NCI-H146 treated with DMSO at 0.1 percent for 48 hours (cell line): ENCODE measurements at regions not wholly inside any gene's neighbourhood (a gene's known extent, or its start where the extent isn't known, plus 50 kb on each side); places are given as distances from the start of the nearest gene placed in this dataset.
A peak's percentile ranks its signal among the peaks of the same experiment; 100 is the strongest.
"Not testable (repeated sequence)": the region's sequence is repeated elsewhere in the genome, so short reads cannot be mapped to it uniquely, and the experiment has no call there.

Experiments
- DNase-seq: peaks from one replicate; lab custom pipeline; 2025; ENCODE audit not compliant: unreplicated experiment; lab: John Stamatoyannopoulos, UW

DNA sequence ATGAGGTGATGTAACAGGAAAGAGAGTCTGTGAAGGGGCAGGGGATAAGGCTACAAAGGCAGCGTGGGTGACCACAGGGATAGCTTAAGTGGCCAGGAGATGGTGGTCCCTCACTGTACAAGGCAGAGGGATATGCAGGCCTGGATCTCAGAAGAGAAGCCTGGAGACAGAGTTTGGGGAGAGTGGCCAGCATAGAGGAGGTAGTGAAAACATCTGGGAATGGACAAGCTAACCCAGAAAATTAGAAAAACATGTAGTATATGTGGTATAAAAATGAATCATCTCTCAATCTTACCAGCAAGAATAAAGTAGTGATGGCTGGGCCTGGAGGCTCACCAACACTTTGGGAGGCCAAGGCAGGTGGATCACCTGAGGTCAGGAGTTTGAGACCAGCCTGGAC is 349.2 kb upstream of the KLF4 start:
- no peak for DNase-seq

DNA sequence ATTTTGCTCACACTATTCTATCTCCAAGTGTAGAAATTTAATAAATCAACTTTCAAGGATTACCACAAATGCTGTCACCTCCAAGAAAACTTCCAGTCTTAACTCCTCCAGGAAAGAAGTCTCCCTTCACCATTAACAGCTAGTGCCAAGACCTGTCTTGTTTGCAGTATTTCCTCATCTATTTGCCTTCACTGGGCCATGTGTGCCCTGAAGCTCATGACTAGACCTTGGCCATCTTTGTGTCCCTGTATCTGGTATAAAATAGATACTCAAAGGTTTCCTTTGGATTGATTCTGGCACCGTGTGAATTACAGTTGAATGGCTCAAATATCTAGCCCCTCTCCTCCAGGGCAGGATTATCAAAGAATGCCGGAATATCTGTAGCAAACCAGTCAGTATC is 346.7 kb upstream of the KLF4 start:
- DNase-seq: no peak

DNA sequence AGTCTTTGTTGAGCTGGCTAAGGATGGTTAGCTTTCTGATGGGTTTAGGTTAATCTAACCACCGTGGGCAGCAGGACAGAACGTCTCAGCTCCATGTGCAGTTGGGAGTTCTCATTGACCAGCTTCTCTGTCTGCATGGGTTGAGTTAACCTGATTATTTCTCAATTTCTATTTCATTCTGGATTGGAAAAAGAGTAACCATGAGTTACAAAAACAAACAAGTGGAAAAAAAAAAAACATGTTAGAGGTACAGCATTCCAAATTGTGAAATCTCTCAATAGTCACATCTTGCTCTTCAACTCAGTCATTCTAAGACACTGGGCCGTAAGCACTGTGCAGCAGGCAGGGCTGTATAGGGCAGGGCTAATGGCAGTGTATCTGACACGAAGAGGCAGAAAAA is 343.7 kb upstream of the KLF4 start:
- DNase-seq: no peak

DNA sequence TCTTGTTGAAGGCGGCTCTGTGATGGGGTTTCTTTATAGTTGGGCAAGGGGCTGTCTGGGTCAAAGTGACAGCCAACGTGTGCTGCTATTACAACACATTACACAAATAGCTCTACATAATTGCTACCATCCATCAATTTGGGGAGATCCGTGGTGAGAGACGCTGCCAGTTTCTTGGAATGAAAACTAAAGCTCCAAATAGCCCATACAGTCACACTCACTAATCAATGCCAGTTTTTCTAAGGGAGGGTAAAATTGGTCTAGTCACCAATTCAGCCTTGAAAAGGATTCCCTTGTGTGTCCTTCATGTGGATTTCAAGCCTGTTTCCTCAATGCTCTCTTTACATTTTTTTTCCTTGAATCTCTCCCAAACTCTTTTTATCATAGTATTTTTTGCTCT is 343.3 kb upstream of the KLF4 start:
- no peak for DNase-seq

DNA sequence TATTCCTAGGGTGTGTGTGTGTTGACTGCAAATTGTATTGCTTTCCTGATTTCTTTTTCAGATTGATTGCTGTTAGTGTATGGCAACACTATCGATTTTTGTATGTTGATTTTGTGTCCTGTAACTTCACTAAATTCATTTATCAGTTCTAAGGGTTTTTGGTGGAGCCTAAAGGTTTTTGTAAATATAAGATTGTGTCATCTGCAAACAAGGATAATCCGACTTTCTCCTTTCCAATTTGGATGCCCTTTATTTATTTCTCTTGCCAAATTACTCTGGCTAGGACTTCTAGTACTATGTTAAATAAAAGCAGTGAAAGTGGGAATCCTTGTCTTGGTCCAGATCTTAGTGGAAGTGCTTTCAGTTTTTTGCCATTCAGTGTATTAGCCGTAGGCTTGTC is 340.9 kb upstream of the KLF4 start:
- no peak for DNase-seq

DNA sequence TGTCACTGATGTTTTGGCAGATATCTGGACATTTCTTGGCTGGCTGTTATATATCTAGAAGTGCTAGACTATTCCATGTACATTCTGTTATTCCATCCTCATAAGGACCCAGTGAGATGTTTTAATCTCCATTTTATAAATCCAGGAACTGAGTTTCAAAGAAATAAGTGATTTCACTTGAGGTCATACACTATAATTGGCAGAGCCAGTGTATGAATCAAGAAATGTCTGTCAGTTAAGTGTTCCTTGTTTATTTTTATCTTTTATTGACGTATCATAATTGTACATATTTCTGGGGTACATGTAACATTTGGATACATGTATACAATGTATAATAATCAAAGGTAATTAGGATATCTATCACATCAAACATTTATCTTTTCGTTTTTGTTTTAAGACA is 338.3 kb upstream of the KLF4 start:
- no peak for DNase-seq

DNA sequence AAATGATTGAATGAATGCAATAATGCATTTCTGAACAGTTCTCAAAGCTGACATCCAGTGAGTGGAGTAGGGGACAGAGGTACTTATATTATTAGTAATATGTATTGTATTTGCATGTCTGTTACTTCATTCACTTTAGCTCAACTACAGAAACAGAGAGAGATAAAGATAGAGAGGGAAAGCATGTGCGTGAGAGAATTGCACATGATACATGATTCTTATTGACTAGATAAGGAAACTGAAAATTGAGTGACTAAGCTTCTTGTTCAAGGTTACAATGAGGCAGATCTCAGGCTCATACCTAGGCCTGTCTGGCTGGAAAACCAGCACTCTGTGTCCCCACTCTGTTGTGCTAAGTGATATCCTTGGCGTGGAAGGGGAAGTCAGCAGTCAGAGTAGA is 337.7 kb upstream of the KLF4 start:
- DNase-seq: no peak

DNA sequence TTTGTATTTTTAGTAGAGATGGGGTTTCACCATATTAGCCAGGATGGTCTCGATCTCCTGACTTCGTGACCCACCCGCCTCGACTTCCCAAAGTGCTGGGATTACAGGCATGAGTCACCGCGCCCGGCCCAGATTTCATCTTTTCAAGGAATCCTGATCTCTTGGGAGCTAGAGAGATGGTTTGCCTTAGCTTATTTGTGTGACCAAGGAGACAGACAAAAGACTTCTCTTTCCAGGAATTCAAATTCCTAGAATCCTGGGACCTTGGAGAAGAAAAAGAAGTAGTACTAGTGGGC is 337.1 kb upstream of the KLF4 start:
- DNase-seq: not testable (repeated sequence)

DNA sequence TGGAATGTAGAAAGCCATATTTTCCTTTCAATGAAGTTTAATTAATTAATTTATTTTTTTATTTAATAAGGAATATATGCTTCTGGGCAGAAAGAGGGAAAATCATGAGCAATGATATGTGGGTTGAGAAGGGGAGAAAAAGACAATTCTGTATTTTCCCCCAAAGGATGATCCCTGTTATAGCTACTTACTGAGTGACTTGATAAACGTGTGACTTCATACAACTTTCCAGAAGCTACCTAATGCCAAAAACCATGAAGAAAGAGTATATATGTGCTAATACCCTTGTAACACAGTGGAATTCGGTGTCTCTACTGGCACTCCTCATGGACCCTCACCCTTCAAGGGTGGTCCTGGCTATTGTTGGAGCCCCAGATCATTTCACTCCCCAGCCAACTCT is 335.0 kb upstream of the KLF4 start:
- DNase-seq: no peak

DNA sequence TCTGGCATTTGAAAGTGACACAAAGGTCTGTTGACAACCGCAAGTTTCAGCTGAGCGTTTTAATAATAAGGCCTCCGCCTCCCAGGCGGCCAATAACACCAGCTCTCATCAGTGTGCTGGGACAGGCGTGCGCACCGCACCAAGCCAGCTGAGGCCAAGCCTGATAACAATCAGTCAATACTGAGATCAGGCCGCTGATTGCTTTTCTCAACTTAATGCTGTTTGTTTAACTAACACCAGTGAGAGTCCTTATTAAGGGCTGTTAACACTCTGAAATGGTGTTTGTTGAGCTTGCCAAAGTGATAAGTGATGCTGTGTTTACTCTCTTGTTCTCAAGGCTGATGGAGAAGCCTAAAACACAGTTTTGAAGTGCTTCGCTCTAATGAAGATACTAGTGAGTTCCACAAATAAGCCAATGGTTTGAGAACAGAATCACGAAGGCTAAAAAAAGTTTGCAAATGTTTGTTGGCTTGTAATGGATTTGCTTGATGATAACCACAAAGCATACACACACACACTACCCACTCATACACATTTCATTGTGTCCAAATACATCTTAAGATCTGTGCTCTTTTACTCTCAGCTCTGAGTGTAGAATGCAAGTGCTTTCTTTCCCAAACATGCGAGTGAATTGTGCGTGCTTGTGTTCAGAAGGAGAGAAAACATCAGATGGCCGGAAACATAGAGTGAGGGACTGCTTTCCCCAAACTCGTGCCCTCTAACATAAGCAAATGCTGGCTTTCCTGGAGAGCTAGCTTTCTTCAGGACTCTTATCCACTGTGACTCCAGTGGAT is 330.4 kb upstream of the KLF4 start:
- DNase-seq: peak; percentile 58

DNA sequence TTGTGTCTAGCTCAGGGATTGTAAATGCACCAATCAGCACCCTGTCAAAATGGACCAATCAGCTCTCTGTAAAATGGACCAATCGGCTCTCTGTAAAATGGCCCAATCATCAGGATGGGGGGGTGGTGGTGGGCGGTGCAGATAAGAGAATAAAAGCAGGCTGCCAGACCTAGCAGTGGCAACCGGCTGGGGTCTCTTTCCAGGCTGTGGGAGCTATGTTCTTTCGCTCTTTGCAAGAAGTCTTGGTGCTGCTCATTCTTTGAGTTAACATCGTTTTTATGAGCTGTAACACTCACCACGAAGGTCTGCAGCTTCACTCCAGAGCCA is 328.9 kb upstream of the KLF4 start:
- DNase-seq: not testable (repeated sequence)

DNA sequence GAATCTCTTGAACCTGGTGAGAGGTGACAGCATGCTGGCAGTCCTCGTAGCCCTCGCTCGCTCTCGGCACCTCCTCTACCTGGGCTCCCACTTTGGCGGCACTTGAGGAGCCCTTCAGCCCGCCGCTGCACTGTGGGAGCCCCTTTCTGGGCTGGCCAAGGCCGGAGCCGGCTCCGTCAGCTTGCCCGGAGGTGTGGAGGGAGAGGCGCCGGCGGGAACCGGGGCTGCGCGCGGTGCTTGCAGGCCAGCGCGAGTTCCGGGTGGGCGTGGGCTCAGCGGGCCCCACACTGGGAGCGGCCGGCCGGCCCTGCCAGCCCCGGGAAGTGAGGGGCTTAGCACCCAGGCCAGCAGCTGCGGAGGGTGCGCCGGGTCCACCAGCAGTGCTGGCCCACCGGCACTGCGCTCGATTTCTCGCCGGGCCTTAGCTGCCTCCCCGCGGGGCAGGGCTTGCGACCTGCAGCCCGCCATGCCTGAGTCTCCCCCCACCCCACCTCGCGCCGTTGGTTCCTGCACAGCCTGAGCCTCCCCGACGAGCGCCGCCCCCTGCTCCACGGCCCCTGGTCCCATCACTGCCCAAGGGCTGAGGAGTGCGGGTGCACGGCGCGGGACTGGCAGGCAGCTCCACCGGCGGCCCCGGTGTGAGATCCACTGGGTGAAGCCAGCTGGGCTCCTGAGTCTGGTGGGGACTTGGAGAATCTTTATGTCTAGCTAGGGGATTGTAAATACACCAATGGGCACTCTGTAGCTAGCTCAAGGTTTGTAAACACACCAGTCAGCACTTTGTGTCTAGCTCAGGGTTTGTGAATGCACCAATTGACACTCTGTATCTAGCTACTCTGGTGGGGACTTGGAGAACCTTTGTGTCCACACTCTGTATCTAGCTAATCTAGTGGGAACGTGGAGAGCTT is 328.3 kb upstream of the KLF4 start:
- not testable (repeated sequence) for DNase-seq

DNA sequence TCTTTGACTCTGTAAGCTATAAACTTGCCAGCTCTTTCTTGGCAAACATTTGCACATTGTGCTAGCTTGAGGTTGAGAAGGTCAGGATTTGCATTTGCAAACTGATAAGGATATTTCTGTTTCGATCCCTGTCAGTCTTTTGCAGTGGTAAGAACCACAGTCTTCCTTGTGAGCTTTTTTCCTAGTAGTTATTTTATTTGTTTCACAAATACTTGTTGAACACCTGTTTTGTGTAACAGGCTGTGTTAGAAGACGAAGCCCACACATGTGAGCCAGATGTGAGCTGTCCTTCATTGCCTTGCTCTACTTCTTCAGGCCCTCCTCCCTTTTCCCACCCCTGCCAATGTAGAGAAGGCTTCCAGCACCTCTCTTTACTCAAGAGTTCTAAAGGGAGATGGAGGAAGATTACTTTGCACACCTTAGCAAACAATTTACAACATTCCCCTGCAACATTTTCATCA is 327.0 kb upstream of the KLF4 start:
- DNase-seq: no peak

DNA sequence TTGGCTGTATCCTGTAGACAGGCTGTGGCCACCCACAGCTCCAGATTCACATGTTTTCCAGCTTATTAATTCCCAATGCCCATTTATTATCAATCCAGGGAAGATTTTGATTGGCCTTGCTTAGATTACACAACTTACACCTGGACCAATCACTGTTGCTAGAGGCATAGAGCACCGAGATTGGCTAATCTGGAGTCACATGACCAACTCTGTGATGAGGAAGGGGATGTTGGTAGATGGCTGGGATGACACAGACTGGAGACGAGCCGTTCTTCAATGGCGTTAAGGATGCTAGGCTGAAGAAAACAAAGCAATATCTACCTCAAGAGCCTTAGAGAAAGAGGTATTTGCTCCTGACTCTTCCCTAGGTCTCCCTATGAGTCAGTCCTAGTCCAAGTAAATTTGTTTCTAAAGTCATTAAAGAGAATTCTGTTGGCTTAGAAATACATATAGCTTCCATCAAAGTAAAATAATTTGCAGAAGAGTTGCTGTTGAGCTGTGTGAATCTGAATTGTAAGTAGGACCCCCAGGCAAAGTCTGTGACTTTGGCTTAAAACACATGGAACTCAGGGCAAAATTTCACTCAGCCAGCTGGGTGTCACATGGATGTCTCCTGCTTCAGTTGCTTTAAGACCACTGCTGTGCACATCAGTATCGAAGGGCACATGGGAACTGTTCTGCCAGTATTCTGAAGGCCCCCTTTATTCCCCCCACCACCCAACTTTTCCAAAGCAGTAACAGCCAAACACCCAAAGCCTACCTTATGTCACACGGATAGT is 326.4 kb upstream of the KLF4 start:
- DNase-seq: no peak

DNA sequence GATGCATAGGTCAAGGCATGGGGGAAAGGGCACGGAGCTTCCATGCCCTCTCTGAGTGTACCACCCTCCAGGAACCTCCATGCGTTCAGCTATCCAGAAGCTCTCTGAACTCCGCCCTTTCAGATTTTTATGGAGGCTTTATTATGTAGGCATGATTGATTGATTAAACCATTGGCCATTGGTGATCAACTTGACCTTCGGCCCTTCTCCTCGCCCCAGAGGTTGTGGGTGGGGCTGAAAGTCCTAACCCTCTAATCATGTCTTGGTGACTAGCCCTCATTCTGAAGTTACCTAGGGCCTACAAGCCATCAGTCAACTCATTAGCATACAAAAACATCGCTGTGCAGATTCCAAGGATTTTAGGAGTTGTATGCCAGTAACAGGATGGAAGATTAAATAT is 323.7 kb upstream of the KLF4 start:
- DNase-seq: no peak

DNA sequence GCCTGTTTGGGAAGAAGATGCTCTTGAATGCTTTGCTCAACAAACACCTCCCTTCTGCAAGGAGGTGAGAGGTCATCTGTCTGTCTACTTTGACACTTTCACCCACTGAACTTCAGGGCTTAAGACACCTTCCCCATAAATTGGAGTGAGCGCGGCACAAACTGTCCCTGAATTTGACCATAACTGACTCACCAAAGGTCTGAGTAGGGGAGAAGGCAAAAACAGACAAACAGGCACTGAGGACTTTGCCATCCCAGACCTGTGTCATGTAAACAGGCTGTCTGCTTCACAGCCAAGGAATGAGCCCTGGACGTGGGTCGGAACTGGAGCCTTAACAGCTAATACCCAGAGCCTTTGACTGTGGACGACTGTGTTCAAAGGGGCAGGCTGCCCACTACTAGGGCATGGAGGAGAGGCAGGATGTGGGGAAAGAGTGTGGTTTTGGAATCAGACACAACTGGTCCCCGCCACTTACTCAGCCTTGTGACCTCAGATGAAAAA is 320.9 kb upstream of the KLF4 start:
- DNase-seq: no peak

DNA sequence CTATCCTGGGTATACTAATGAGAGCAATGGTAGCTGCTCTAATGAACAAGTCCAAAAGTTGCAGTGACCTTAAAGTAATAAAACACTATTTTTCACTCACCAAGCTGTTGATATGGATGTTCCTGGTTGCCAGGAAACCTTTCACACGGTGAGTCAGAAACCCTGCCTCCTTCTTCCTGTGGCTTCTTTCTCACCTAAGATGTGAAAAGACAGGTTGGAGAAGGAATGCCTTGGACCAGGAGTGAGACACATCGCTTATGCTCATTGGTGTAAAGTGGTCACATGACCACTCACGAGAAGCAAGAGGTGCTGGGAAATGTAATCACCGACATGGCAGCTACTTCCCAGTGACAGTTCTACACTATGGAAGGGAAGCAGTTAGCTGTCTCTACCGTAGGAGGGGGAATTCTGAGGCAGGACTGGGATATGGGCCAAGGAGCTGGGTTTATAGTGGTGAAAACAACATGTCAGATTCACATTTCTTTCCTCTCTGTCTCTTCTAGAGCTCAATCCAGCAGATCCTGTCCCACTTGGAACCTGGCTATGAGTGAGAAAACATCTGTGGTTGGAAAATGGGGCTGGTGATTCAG is 320.4 kb upstream of the KLF4 start:
- no peak for DNase-seq

DNA sequence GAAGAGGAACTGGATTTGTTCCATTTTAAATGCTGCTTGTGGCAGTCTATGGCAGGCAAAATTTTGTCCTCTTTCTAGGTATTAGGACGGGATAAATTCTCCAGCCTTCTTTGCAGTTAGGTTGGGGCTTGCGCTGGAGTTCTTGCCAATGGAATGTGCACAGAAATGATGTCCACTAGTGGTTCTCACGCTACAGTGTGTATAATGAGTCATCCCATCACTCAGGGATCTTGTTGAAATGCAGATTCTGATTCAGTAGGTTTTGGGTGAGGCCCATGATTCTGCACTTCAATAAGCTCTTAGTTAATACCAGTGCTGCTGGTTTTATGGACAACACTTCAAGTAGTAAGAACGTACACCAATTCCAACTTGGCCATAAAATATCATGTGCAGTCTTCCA is 317.6 kb upstream of the KLF4 start:
- DNase-seq: no peak

DNA sequence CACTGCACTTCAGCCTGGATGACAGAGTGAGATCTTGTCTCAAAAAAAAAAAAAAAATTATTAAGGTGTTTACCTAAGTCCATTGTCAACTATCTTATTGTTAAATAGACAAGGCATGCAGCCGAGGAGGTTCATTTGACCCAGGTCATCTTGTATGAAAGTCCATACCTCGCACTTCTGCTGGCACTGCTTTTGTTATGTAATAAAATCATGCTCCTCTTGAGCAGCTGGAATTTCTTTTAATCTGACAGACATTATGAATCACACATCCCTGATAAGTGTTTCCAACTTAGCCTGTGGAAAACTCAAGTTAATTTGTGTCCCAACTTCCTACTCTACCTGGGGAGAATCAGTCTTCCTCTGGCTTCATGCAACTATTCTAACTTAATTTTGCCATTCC is 315.6 kb upstream of the KLF4 start:
- DNase-seq: no peak

DNA sequence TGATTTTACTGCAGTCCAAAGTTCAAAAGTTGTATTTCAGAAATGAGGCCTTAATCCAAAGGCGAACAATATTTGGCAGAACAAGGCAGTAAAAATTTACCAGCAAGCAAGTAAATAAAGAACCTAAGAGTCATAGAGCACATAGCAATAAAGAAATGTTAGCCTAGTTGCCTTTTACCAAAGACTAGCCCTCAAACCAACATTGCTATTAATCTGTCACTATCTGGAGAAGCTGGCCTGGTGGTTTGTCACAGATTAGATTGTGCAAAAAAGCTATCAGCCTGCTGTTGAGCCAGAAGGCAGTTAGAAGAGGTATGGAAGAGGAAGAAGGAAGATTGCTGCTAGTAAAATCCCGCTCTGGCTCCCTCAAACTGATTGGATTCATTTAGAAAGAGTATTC is 304.7 kb upstream of the KLF4 start:
- DNase-seq: no peak

DNA sequence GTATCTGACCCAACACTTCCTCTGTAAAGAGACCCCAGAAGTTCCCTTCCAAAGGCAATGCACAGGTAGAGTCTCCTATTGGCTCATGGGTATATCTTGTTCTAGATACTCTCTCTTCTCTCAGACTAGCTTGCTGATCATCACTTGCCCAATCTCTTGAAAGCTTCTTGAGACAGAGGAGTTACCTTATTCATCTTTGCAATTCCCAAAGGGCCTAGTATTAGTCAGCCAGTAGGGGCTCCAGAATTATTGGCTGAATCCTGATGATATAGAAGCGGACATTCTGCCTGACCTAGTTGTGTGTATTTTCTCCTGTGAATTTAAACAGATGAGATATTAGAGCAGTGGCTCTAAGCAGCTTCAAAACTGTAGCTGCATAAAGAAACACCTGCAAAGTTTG is 304.0 kb upstream of the KLF4 start:
- no peak for DNase-seq
